Tibial nerve (tissue), 4 donors: ENCODE measurements at regions not wholly inside any gene's neighbourhood (a gene's known extent, or its start where the extent isn't known, plus 50 kb on each side); places are given as distances from the start of the nearest gene placed in this dataset.

Source experiments
- DNase-seq, 2 donors: peaks; one replicate each; pipeline ENCODE4 v3.0.0-alpha.2; 2019; ENCODE audit warnings: low spot score in 2 of 2
- H3K27ac ChIP-seq, 4 donors: fragments of 200-600 bp; sonication (generic) in 3 of 4; one replicate each; pipeline ENCODE4 v1.5.1; 2017 to 2019; ENCODE audit warnings: mild to moderate bottlenecking in 1 of 4
- H3K27me3 ChIP-seq, 2 donors: fragments of 200-600 bp; sonication (generic) in 1 of 2; one replicate each; pipeline versions ENCODE4 v1.5.1 to v1.6.0; 2017 to 2019
- H3K36me3 ChIP-seq, 3 donors: fragments of 200-600 bp; sonication (generic); one replicate each; pipeline ENCODE4 v1.5.1; 2018 to 2019
- H3K4me1 ChIP-seq, 4 donors: fragments of 200-600 bp; sonication (generic) in 3 of 4; one replicate each; pipeline ENCODE4 v1.5.1; 2017 to 2019
- H3K4me3 ChIP-seq, 4 donors: fragments of 200-600 bp; sonication (generic) in 3 of 4; one replicate each; pipeline ENCODE4 v1.5.1; 2017 to 2019; ENCODE audit warnings: mild to moderate bottlenecking in 1 of 4, moderate library complexity in 1 of 4
- H3K9me3 ChIP-seq, 4 donors: fragments of 200-600 bp; sonication (generic) in 3 of 4; one replicate each; pipeline ENCODE4 v1.5.1; 2017 to 2019
- EP300 ChIP-seq, 2 donors: sonication (generic); formaldehyde crosslinking; IDR thresholded peaks; one replicate each; pipeline ENCODE4 v1.6.1; 2017; ENCODE audit warnings: antibody characterized with exemption in 2 of 2, mild to moderate bottlenecking in 1 of 2
- POLR2A ChIP-seq, 2 donors: fragments of 450-650 bp; IDR thresholded peaks; one replicate each; pipeline ENCODE4 v1.6.1; 2017; ENCODE audit warnings: antibody characterized with exemption in 2 of 2, mild to moderate bottlenecking in 2 of 2, moderate library complexity in 2 of 2
- WGBS, 2 donors: methylation state at CpG; one replicate each; pipeline ENCODE4 v1.1.5; 2018; 5-methylcytosine and 5-hydroxymethylcytosine counted together
- TF ChIP-seq, protein P1 (sequence below), 5 experiments: fragments of 200-600 bp in 3 of 5; fragments of 450-650 bp in 2 of 5; sonication (generic) in 3 of 5; IDR thresholded peaks; one replicate each; pipeline ENCODE4 v1.5.1; 2016 to 2019; ENCODE audit warnings: antibody characterized with exemption in 5 of 5, mild to moderate bottlenecking in 3 of 5, moderate library complexity in 2 of 5

DNA sequence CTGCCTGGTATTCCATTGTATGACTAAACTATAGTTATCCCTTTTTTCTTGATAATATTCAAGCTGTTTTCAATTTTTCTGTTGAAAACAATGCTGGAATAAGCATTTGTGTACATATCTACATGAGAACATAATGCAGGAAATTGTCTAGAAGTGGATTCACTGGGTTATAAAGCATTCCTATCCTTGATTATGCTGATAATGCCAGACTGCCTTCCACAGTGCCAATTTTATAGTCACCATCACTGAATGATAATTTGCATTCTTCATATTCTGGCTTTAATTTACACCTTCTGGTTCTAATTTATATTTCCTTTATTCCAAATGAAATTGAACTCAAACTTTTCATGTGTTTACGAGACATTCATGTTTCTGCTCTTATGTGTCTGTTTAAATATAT, 651.0 kb upstream of the PLXNA2 start:
- H3K9me3 ChIP-seq: peaks cover 0 to 8% (median 0%) of the 10 kb centered on the region in 4 donors
- 88 to 91% methylated on average over 1 of the region's 1 CpG for WGBS, 2 donors
- H3K4me3 ChIP-seq: no peak overlapping the region
- no peaks in the 10 kb centered on the region for H3K36me3 ChIP-seq
- TF ChIP-seq EP300 (IDR thresholded peaks at IDR 0.05): no peak
- TF ChIP-seq, protein P1, sequence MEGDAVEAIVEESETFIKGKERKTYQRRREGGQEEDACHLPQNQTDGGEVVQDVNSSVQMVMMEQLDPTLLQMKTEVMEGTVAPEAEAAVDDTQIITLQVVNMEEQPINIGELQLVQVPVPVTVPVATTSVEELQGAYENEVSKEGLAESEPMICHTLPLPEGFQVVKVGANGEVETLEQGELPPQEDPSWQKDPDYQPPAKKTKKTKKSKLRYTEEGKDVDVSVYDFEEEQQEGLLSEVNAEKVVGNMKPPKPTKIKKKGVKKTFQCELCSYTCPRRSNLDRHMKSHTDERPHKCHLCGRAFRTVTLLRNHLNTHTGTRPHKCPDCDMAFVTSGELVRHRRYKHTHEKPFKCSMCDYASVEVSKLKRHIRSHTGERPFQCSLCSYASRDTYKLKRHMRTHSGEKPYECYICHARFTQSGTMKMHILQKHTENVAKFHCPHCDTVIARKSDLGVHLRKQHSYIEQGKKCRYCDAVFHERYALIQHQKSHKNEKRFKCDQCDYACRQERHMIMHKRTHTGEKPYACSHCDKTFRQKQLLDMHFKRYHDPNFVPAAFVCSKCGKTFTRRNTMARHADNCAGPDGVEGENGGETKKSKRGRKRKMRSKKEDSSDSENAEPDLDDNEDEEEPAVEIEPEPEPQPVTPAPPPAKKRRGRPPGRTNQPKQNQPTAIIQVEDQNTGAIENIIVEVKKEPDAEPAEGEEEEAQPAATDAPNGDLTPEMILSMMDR (IDR thresholded peaks at IDR 0.05): no peak
- no peak for TF ChIP-seq POLR2A (IDR thresholded peaks at IDR 0.05)
- no peak overlapping the region for H3K27ac ChIP-seq
- H3K27me3 ChIP-seq: no peaks in the 10 kb centered on the region
- H3K4me1 ChIP-seq: no peaks in the 10 kb centered on the region
- DNase-seq: no peak

GRCh38 chr1:208895820-208896219, 651.6 kb upstream of the PLXNA2 start:
- no peaks in the 10 kb centered on the region for H3K4me1 ChIP-seq
- no peaks in the 10 kb centered on the region for H3K27me3 ChIP-seq
- 79 to 83% methylated on average over 1 of the region's 1 CpG for WGBS, 2 donors
- H3K4me3 ChIP-seq: no peak overlapping the region
- no peaks in the 10 kb centered on the region for H3K36me3 ChIP-seq
- TF ChIP-seq EP300 (IDR thresholded peaks at IDR 0.05) (no peak), POLR2A (IDR thresholded peaks at IDR 0.05) (no peak)
- TF ChIP-seq, protein P1 (IDR thresholded peaks at IDR 0.05): no peak
- H3K27ac ChIP-seq: no peak overlapping the region
- no peak for DNase-seq
- peaks cover 0 to 8% (median 0%) of the 10 kb centered on the region in 4 donors for H3K9me3 ChIP-seq

- no peak overlapping the region for H3K27ac ChIP-seq
- H3K4me1 ChIP-seq: no peaks in the 10 kb centered on the region
- TF ChIP-seq POLR2A (IDR thresholded peaks at IDR 0.05) (no peak), EP300 (IDR thresholded peaks at IDR 0.05) (no peak)
- TF ChIP-seq, protein P1 (IDR thresholded peaks at IDR 0.05): no peak
- peaks cover 0 to 8% (median 0%) of the 10 kb centered on the region in 4 donors for H3K9me3 ChIP-seq
- H3K36me3 ChIP-seq: no peaks in the 10 kb centered on the region
- H3K27me3 ChIP-seq: no peaks in the 10 kb centered on the region
- no peak for DNase-seq
- H3K4me3 ChIP-seq: no peak overlapping the region
Measured at GRCh38 chr1:208896768-208897167, 652.6 kb upstream of the PLXNA2 start.

GRCh38 chr1:208899438-208899837, 655.3 kb upstream of the PLXNA2 start:
- no peak overlapping the region for H3K4me3 ChIP-seq
- TF ChIP-seq POLR2A (IDR thresholded peaks at IDR 0.05) (no peak), EP300 (IDR thresholded peaks at IDR 0.05) (no peak)
- TF ChIP-seq, protein P1 (IDR thresholded peaks at IDR 0.05): no peak
- H3K27me3 ChIP-seq: no peaks in the 10 kb centered on the region
- H3K9me3 ChIP-seq: peaks cover 0 to 8% (median 0%) of the 10 kb centered on the region in 4 donors
- no peak overlapping the region for H3K27ac ChIP-seq
- no peaks in the 10 kb centered on the region for H3K4me1 ChIP-seq
- H3K36me3 ChIP-seq: no peaks in the 10 kb centered on the region
- DNase-seq: no peak

DNA sequence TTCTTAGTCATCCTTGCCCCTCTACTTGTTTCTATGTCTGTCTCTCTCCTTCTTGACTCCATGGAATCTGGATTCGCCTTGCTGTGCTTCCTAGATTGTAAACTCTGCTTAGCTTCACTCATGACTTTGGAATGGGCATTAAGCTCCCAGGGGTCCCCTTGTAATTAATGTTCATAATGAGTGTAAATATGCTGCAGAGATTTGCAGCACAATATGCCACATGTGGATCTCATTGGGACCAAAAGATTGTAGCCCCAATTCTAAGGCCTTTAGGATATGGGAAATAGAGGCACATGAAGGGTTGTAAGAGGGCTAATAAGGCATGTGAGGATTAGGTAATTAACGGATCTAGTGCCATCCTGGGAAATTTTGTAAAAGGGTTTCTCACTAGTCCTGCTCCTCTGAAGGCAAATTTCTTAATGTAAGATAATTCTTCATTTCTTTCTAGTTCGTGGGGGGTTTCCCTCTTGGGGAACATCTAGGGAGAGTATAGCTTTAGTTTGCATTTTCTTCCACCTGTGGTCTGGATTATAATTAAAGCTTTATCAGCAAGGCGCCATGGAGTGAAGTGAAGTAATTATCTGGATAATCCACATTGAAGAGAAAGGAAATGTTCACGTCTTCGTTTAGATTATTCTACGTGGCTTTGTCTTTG, 659.2 kb upstream of the PLXNA2 start:
- Histone ChIP-seq H3K27me3 (no peaks in the 10 kb centered on the region), H3K27ac (no peak overlapping the region), H3K4me3 (no peak overlapping the region), H3K36me3 (no peaks in the 10 kb centered on the region), H3K9me3 (no peaks in the 10 kb centered on the region), H3K4me1 (no peaks in the 10 kb centered on the region)
- DNase-seq: no peak
- TF ChIP-seq POLR2A (IDR thresholded peaks at IDR 0.05) (no peak), EP300 (IDR thresholded peaks at IDR 0.05) (no peak)
- TF ChIP-seq, protein P1 (IDR thresholded peaks at IDR 0.05): no peak
- 84 to 88% methylated on average over 7 of the region's 7 CpGs for WGBS, 2 donors
